PC-9 (cell line): ENCODE measurements at regions not wholly inside any gene's neighbourhood (a gene's known extent, or its start where the extent isn't known, plus 50 kb on each side); places are given as distances from the start of the nearest gene placed in this dataset.
A peak's percentile ranks its signal among the peaks of the same experiment; 100 is the strongest.

ENCODE experiments used
- BruUV-seq: library from RNA; stranded (reverse); fragments of 400-500 nt; replicated peaks from 2 replicates; lab custom pipeline; 2021; lab: Mats Ljungman, UMichigan
- CTCF ChIA-PET: fragments of 300-600 bp; sonication (Branson Sonifier 250); formaldehyde crosslinking; loops from one replicate; lab custom pipeline; 2022; ENCODE audit warnings: antibody characterized with exemption; lab: Charles Lee
- POLR2A ChIA-PET: fragments of 300-600 bp; sonication (Branson Sonifier 250); formaldehyde crosslinking; loops from one replicate; lab custom pipeline; 2022; ENCODE audit warnings: antibody characterized with exemption; ENCODE audit not compliant: unreplicated experiment; lab: Charles Lee
- DNase-seq, 2 experiments: peaks; one replicate each; pipeline versions ENCODE4 v3.0.0 to v3.0.0-alpha.2; 2015 to 2022; ENCODE audit warnings: mixed read lengths in 1 of 2
- H2AFZ ChIP-seq: fragments of 200-600 bp; sonication (generic); 2 replicates; pipeline ENCODE4 v1.8.1; 2017; ENCODE audit warnings: antibody characterized with exemption
- H3F3A ChIP-seq: fragments of 200-600 bp; sonication (generic); 2 replicates; pipeline ENCODE4 v1.8.1; 2017; ENCODE audit warnings: antibody characterized with exemption, mild to moderate bottlenecking, low read depth; ENCODE audit not compliant: insufficient read depth
- H3K27ac ChIP-seq: fragments of 200-600 bp; sonication (generic); 2 replicates; pipeline ENCODE4 v1.6.1; 2016; ENCODE audit warnings: mixed run types
- H3K27me3 ChIP-seq: fragments of 200-600 bp; sonication (generic); 2 replicates; pipeline ENCODE4 v1.6.1; 2016; ENCODE audit warnings: low read depth, mixed run types; ENCODE audit not compliant: insufficient read depth
- H3K36me3 ChIP-seq: fragments of 200-600 bp; sonication (generic); 2 replicates; pipeline ENCODE4 v1.6.1; 2016; ENCODE audit warnings: low read depth, mixed run types
- H3K4me1 ChIP-seq: fragments of 200-600 bp; sonication (generic); replicated peaks from 2 replicates; pipeline ENCODE4 v1.6.1; 2016; ENCODE audit warnings: mixed run types; ENCODE audit not compliant: insufficient read depth
- H3K4me2 ChIP-seq: fragments of 200-600 bp; sonication (generic); 2 replicates; pipeline ENCODE4 v1.6.1; 2017; ENCODE audit warnings: mixed run types
- H3K4me3 ChIP-seq: fragments of 200-600 bp; sonication (generic); 2 replicates; pipeline ENCODE4 v1.6.1; 2016; ENCODE audit warnings: mixed run types
- H3K79me2 ChIP-seq: fragments of 200-600 bp; sonication (generic); 2 replicates; pipeline ENCODE4 v1.6.1; 2017; ENCODE audit warnings: low read depth, mixed run types
- H3K9me2 ChIP-seq: fragments of 200-600 bp; sonication (generic); 2 replicates; pipeline ENCODE4 v1.8.1; 2017; ENCODE audit warnings: mild to moderate bottlenecking; ENCODE audit not compliant: insufficient read depth
- H3K9me3 ChIP-seq: fragments of 200-600 bp; sonication (generic); 2 replicates; pipeline ENCODE4 v1.8.1; 2016; ENCODE audit warnings: low read depth; ENCODE audit not compliant: insufficient read depth
- H4K20me1 ChIP-seq: fragments of 200-600 bp; sonication (generic); 2 replicates; pipeline ENCODE4 v1.8.1; 2017; ENCODE audit not compliant: insufficient read depth
- CTCF ChIP-seq: fragments of 200-600 bp; sonication (generic); conservative IDR thresholded peaks from 2 replicates; pipeline ENCODE4 v1.6.1; 2017; ENCODE audit warnings: mixed run types, antibody characterized with exemption, mild to moderate bottlenecking, moderate library complexity
- EZH2 ChIP-seq: fragments of 200-600 bp; sonication (generic); IDR thresholded peaks from 2 replicates; pipeline ENCODE4 v1.8.0; 2017; ENCODE audit warnings: antibody characterized with exemption, low read depth
- intact Hi-C: fragments of 100-400 bp; cut with micrococcal nuclease; formaldehyde crosslinking; loops from one replicate; pipeline ENCODE4 v1.10.0; 2022; ENCODE audit not compliant: unreplicated experiment

GRCh38 chr10:88081457-88082054 lies 218.1 kb downstream of the PTEN start:
- Histone ChIP-seq H3K9me3 (no peaks in the 10 kb centered on the region), H3K36me3 (no peaks in the 10 kb centered on the region), H4K20me1 (no peaks in the 10 kb centered on the region), H2AFZ (no peak overlapping the region), H3F3A (no peaks in the 10 kb centered on the region), H3K27ac (no peak overlapping the region), H3K27me3 (no peaks in the 10 kb centered on the region), H3K4me3 (no peak overlapping the region), H3K4me2 (no peak overlapping the region), H3K9me2 (no peaks in the 10 kb centered on the region), H3K4me1 (peaks cover 20% of the 10 kb centered on the region), H3K79me2 (no peaks in the 10 kb centered on the region)
- intact Hi-C loops = no loop called here
- CTCF ChIA-PET = no interaction called here
- BruUV-seq = no TSS peak
- POLR2A ChIA-PET = no interaction called here
- TF ChIP-seq CTCF (no peak), EZH2 (no peak)
- no peak for DNase-seq

- intact Hi-C loops = no loop called here
- TF ChIP-seq EZH2 (no peak), CTCF (no peak)
- peaks cover 20% of the 10 kb centered on the region for H3K4me1 ChIP-seq
- H3K9me3 ChIP-seq = no peaks in the 10 kb centered on the region
- POLR2A ChIA-PET = no interaction called here
- H4K20me1 ChIP-seq = no peaks in the 10 kb centered on the region
- no peak for DNase-seq
- H2AFZ ChIP-seq = peak overlapping the region; percentile 39; the same call in 1 of the 2 replicates
- H3F3A ChIP-seq = no peaks in the 10 kb centered on the region
- no peak overlapping the region for H3K4me3 ChIP-seq
- H3K79me2 ChIP-seq = no peaks in the 10 kb centered on the region
- no peaks in the 10 kb centered on the region for H3K9me2 ChIP-seq
- no peak overlapping the region for H3K27ac ChIP-seq
- CTCF ChIA-PET = no interaction called here
- peak overlapping the region; percentile 15; the same call in 1 of the 2 replicates for H3K4me2 ChIP-seq
- H3K27me3 ChIP-seq = no peaks in the 10 kb centered on the region
- BruUV-seq = no TSS peak
- no peaks in the 10 kb centered on the region for H3K36me3 ChIP-seq
These were observed 219.0 kb downstream of the PTEN start for GRCh38 chr10:88082391-88082790.

GRCh38 chr10:88082806-88083596 lies 219.6 kb downstream of the PTEN start:
- no peak for TF ChIP-seq EZH2
- TF ChIP-seq CTCF = no peak
- Histone ChIP-seq H3K9me3 (no peaks in the 10 kb centered on the region), H3K79me2 (no peaks in the 10 kb centered on the region), H3K36me3 (no peaks in the 10 kb centered on the region), H3K9me2 (no peaks in the 10 kb centered on the region), H2AFZ (peak overlapping the region; percentile 39; the same call in 1 of the 2 replicates), H3K4me3 (no peak overlapping the region), H3K27me3 (no peaks in the 10 kb centered on the region), H3F3A (no peaks in the 10 kb centered on the region), H3K4me2 (peak overlapping the region; percentile 15; the same call in 1 of the 2 replicates), H3K4me1 (peaks cover 20% of the 10 kb centered on the region), H3K27ac (no peak overlapping the region), H4K20me1 (no peaks in the 10 kb centered on the region)
- POLR2A ChIA-PET = no interaction called here
- no TSS peak for BruUV-seq
- peak in 1 of 2 experiments; percentile 53 for DNase-seq
- intact Hi-C loops = no loop called here
- CTCF ChIA-PET = no interaction called here
